Activated T-helper 1 cell treated with Interleukin-2 at 50 U/mL for 16 hours (primary cell): ENCODE measurements at regions not wholly inside any gene's neighbourhood (a gene's known extent, or its start where the extent isn't known, plus 50 kb on each side); places are given as distances from the start of the nearest gene placed in this dataset.
"Not testable (repeated sequence)": the region's sequence is repeated elsewhere in the genome, so short reads cannot be mapped to it uniquely, and the experiment has no call there.

Experiments used
- DNase-seq: peaks from one replicate; pipeline ENCODE4 v3.0.0-alpha.2; 2020; ENCODE audit warnings: low read depth

DNA sequence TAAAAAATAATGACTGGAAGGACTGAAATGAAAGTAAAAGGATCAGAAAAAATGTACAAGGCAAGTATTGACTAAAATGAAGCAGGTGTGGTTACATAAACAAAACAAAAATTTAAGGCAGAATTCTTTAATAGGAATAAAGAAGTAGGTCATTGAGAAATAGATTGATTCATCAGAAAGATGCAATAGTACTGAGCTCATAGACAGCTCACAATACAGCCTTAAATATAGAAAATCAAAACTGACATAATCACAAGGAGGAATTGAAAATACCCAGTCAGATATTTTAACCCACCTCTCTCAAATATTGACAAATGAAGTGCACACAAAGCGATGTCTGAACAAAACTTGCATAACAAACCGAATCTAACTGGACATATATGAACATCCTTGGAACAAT lies 366.8 kb upstream of the DPYD start:
- DNase-seq, result no peak

DNA sequence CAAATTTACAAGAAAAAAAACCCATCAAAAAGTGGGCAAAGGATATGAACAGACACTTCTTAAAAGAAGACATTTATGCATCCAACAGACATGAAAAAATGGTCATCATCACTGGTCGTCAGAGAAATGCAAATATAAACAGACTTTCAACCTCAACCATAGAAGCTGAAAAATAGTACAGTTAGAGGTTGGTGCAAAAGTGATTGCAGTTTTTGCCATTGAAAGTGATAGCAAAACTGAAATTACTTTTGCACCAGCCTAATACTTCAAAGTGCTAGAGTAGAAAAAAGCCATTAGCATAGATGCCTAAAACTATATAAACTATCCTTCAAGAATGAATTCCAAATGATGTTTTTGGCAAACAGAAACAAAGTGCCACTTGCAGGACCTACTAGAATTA lies 365.8 kb upstream of the DPYD start:
- DNase-seq, result no peak

DNA sequence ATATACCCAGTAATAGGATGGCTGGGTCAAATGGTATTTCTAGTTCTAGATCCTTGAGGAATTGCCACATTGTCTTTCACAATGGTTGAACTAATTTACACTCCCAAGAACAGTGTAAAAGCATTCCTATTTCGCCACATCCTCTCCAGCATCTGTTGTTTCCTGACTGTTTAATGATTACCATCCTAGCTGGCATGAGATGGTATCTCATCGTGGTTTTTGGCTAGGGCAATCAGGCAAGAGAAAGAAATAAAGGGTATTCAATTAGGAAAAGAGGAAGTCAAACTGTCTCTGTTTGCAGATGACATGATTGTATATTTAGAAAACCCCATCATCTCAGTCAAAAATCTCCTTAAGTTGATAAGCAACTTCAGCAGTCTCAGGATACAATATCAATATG lies 364.5 kb upstream of the DPYD start:
- not testable (repeated sequence) for DNase-seq

DNA sequence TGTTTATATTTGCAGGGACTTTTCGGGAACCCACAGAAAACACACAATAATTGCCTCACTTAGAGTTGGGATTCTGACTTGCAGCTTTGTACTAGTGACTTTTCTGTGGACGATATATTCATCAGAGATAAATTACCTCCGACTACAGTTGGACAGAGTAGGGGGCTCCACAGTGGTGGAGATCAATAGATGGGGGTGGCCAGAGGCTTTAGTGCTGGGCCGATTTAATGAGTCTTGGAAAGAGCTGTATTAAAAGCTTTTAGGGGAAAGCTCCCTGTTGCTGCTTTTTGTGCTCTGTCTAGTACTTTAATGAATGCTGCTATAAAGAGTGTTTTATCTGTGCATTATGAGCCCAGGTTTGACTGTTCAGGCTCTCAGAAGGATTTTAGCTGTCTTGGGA lies 359.2 kb upstream of the DPYD start:
- no peak for DNase-seq

DNA sequence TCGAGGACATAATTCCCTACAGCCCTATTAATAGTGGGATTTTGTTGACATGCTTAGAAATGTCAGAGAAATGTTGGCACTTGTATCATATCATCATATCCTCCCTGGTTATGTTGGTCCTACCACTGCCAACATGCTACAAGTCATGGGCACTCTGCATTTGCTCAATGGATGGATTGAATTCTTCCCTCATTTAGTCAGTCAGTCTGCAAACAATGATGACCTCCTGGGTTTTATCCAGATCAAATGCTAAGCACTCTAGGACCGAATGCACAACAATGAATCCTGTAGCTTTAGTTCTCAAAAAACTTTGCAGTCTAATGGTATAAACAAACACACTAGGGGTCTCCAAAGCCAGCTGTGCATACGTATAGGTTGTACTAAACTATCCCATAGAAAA lies 357.2 kb upstream of the DPYD start:
- DNase-seq, result no peak

DNA sequence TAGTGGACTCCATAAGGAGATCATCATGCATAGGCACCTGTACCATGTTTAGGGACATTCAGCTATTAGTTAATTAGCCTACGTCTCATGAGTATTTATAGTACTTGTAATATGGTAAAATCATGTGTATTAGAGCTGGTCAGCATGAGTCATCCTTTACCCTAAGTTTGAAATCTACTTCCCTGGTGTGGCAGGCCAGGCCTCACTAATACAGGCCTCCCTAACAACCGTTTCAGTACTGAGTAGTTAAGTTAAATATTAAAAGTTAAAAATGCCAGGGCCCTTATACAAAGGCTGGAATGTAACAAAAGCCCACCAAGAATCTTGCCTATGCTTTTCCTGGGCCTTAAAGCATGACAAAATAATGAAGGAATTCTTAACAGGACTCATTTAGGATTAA lies 356.3 kb upstream of the DPYD start:
- DNase-seq, result no peak

DNA sequence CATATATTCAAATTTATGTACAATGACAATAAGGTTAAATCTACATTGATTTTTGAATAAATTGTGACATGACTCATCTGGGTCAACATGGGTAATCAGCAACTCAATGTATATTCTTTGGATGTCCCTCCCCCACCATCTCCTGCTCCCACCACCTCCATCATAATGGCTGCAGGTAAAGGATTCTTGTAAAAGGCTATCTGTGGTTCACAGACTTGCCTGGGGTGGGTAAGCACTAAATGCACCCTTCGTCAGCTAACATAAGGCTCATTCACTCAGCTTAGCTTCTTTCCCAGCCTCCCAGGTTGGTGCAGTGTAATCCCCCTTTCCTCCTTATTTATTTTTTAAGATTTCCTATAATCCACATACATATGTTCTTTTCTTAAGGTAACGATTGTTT lies 355.7 kb upstream of the DPYD start:
- DNase-seq, result no peak

DNA sequence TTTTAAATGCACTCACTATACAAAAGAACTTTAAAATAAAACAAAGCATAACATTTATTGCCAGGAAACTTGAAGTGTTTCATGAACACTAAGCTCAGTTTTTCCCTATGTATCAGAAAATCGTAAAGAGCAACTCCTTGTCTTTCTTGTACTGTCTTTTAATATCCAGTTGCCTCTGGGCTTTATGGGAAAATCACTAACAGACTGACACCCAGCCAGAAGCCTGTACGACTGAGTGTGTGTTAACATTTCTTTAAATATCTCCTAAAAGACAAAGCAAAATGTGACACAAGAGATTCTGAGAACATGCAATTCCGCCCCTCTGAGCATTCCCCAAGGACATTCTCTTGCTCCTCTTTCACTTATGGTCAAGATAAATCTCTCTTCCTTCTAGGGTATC lies 347.5 kb upstream of the DPYD start:
- DNase-seq, result no peak

DNA sequence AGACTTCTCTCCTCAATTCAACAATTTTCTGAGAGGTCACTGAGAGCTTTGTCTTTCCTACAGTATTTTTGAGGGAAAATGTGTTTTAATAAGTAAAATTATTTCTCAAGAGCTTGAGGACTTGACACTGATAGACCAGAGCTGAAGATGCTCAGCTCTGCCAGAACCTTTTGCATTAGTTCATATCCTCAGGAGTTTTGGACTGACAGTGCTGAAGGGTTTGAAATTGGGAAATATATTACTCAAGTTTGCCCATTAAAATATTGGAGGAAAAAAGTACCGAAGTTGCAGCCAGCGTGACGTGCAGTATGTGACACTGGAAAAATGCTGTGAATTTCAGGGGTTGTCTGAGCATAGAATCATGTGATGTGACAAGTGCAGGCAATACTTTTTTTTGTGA lies 346.6 kb upstream of the DPYD start:
- no peak for DNase-seq

DNA sequence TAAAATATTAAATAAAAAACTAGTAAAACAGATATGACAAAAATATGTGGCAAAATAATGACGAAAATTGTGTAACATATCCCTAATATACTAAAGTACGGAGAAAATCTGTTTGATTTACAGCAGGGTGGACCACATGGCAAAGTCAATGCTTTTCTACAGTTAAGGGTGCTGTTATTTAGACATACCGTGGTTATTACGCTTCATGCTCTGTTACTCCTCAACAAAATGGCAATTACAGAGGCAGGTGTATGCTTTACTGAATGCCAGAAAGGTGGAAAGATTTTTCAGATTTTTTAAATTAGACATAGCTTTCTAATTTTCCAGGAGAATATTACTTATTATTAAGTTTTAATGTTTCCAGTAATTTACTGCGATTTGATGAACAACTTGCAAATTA lies 343.9 kb upstream of the DPYD start:
- DNase-seq, result no peak

DNA sequence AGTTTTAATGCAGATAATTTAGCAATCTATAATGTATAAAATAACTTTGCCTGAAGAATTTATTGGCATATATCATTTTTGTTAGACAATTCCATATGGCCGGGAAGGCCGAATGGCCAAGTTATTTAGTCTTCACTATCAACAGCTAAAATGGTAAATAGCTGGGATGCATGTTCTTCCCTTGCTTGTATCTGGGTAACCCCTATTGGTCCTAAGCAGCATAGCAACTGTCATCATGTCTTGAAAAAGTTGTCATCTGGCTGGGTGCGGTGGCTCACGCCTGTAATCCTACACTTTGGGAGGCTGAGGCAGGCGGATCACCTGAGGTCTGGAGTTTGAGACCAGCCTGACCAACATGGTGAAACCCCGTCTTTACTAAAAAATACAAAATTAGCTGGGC lies 340.0 kb upstream of the DPYD start:
- no peak for DNase-seq

DNA sequence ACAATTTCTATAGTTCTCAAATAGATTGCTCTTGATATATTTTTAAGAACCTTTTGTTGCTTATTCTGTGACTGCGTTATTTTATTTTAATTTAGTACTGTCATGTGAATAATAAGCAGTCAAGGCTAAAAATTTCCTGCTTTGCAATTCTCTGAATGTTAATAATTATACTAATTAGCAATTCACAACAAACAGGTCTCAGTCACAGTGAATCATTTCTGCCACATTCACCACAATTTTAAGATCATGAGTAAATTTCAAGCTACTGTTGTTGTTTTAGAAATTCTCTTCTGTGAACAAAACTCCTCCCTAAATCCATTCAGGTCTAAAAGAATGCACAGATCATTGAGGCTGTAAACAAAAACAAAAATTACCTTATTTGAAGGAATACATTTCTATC lies 339.6 kb upstream of the DPYD start:
- no peak for DNase-seq

DNA sequence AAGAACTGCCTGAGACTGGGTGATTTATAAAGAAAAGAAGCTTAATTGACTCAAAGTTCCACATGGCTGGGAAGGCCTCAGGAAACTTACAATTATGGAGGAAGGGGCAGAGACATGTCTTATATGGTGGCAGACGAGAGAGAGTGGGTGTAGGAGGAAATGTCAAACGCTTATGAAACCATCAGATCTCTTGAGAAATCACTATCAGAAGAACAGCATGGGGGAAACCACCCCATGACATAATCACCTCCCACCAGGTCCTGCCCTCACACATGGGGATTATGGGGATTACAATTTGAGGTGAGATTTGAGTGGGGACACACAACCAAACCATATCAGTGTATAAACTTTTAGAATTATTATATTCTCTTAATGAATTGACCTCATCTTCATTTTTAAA lies 335.9 kb upstream of the DPYD start:
- no peak for DNase-seq

DNA sequence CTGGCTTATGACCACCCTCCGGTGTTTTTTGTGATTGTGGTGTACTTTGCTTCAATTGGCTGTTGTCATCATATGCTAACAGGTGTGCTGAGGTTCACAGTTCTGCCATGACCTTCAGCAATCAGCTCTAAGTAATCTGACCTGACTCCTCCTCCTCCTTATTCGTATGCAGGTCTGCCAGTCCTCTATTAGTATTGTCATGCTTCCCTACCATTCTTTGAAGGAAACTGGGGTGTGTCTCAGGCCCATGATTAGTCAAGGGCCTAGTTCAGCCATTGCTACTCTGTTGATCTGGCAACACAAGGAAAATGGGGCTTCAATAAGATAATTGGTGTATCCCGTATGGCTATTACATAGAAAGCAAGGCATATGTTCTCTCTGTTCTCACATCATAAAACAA lies 332.3 kb upstream of the DPYD start:
- no peak for DNase-seq

DNA sequence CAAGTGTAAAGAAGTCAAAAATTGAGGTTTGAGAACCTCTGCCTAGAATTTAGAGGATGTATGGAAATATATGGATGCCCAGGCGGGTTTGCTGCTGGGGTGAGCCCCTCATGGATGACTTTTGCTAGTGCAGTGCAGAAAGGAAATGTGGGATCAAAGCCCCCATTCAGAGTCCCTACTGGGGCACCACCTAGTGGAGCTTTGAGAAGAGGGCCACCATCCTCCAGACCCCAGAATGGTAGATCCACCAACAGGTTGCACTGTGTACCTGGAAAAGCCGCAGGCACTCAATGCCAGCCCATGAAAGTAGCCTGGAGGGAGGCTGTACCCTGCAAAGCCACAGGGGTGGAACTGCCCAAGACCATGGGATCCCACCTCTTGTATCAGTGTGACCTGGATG lies 330.7 kb upstream of the DPYD start:
- no peak for DNase-seq

DNA sequence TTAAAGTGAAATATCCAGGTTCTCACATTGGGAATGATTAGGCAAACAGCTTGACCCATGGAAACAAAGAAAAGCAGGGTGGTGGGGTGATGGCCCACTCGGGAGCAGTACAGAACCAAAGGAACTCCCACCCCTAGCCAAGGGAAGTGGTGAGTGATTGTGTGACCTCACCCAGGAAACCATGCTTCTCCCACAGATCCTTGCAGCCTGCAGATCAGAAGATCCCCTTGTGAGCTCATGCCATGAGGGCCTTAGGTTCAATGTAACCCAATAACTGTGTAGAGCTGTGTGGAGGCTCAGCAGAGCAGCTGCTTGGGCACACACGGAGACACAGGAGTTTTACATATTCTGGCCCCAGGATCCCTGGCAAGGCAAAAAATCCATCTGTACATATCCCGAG lies 311.8 kb upstream of the DPYD start:
- DNase-seq, result no peak

DNA sequence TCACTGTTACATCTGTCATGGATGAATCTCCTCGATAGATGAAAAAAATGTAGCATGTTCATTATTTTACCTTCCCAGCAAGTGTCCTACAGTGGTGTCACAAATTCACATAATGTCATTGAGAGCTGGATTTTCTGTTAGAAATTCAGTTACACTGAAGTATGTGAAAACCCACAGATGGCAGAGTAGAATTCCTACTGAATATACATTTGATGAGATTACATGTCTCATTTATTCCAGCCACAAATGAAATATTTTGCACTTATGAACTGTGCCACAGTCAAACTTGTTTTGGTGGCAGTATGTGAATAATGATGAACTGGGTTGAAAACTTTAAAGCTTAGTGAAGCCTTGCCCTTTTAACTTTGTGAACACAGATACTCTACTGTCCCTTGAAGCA lies 301.9 kb upstream of the DPYD start:
- no peak for DNase-seq

DNA sequence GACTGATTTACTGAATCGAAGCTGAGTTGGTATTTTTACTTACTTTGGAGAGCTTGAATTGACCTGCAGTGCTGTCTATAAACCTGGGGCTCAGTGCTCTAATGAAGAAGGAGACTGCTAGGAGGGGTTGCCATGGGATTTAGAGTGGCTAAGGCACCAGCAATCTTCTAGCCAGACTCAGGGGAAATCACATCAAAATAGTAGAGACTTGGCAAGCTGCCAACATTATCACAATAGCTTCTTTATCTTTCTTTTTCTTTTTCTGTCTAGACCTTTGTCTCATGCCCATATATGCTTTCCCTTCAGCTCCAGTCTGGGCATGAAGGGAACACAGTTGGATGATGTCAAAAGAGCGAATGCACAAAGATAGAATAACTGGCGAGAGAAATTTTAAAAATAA lies 301.1 kb upstream of the DPYD start:
- DNase-seq, result no peak

DNA sequence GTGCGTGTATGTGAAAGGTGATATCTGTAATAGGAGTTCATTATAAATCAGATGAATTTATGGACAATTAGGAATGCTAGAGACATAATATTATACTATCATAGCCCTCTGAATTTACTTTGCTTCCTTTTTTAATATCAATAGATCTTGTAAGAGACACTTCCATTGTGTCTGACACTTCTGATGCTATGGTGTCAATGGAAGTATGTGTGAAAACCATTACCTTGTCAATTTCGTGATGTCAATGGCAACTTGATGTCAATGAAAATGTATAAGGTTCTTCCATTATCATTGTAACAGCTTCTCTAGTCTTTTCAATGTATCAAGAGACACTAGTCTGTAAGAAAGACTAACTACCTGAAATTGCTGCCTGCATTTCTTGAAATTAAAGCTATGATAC lies 296.8 kb upstream of the DPYD start:
- no peak for DNase-seq

DNA sequence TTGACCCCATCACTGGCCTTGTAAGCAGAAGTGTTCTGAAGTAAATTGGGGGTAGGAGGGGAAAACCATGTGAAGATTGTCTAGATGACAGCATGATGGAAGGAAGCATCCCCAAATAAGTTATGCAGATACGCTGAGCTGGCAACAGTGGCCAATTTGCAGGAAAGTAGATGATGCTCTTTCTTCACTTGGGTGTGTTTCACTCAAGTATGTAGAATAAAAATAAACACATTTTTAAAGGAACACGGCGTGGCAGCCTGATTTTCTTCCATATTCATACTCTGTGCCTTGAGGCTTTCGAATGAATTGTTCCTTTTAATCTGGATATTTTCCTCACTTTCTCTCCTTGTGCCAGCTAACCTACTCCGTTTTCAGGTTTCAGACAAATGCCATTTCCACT lies 295.5 kb upstream of the DPYD start:
- DNase-seq, result no peak

DNA sequence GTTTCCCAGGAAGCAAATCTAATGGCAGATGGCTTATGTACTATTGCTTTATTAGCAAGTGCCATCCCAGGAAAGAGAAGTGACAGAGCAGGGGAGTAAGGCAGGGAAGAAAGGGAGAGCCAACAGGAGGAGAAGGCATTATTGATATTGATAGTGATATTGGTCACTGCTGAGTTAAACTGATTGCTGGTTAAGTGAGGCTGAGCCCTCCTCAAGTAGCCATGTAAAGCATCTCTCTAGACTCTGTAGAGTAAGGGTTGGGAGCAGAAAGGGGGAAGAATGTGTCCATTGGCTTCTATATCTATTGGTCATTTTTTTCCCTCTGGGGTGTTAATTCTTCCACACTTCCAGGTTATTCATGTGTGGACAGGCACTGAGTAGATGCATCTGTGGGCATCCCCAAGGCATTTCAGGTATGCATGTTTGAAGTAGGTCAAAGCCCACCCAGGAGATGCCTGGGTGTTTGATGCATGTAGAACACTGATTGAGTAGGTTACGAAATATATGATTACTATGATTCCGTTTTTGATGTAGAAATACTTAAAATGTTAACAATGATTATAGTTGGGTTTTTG lies 290.5 kb upstream of the DPYD start:
- no peak for DNase-seq

DNA sequence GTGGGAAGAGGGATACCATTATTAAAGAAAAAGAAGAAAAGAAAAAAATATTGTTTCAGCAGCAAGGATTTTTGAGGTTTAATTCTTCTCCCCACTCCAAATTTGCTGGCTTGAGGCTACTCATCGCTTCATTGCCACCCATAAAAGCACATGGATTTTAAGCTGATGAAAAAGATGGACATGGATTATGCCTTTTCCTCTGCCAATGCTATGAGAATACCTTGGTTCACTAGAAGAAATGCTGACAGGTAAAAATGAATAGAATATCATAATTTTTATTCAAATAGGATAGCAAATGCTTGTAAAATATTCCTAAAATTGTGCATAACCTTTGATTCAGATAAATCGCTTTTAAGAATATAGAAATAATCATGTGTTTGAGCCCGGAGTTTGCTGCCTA lies 289.7 kb upstream of the DPYD start:
- no peak for DNase-seq

DNA sequence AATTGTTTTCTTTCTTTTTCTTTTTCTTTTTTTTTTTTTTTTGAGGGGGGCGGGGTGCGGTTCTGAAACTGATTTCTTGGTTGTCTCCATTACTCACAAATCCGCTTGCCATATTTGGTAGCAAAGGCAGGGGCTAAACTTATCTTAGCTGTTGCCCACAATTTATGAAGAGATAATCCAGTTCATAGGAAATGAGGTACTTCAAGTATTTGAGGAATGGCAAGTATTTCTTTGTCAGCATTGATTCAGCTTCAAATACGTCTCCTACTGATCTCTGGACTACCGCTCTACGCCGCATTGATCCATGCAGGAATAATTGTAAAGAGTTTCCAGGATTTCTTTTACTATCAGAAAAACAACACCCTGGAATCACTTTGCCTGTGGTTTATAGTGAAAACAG lies 289.2 kb upstream of the DPYD start:
- no peak for DNase-seq

DNA sequence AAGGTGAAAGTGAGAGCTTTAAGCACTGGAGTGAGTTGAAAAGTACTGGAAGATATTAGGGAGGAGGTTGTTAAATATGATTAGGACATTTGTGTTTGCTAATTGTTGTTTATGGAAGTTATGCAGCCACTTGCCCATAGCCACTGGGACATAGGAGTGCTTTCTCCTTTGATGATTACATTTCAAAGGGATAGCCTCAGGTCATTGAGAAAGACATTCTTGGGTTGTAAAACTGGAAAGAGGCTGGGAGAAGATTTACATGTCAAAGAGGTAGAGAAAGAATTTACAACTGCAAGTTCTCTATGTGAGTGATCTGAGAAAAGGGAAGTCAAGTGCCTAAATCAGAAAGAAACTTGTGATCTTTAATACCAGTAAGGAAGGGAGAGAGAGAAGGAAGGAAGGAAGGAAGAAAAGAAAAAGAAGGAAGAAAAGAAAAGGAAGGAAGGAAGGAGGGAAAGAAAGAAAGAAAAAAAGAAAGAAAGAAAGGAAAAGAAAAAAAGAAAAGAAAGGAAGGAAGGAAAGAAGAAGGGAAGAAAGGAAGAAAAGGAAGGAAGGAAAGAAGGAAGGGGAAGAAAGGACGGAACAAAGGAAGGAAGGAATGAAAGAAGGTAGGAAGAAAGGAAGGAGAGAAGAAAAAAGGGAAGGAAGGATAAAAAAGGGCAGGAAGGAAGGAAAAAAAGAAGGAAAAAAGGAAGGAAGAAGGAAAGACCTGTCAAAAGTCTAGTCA lies 284.6 kb upstream of the DPYD start:
- no peak for DNase-seq

DNA sequence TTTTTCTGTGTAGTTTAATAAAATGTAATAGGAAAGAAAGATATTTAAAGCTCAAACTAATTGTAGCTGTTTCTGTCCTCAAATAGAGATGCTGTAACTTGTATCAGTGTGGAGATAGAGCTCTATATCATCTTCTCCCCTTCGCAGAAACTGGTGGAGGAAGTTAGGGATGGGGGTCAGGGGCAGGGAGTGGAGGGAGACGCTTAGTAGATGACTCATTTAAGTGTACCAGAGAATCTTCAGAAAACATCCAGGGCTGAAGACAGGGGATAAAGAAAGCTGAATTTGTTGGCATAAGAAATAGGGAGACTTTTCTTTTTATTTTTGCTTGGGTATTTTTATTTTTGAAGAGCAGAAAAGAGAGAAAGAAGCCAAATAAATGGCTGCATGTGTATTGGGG lies 282.6 kb upstream of the DPYD start:
- DNase-seq, result no peak
